Activated CD8-positive, alpha-beta memory T cell treated with anti-CD3 and anti-CD28 coated beads, Interleukin-2, amount 50 U/mL, for 4 hours (primary cell): ENCODE measurements at regions not wholly inside any gene's neighbourhood (a gene's known extent, or its start where the extent isn't known, plus 50 kb on each side); places are given as distances from the start of the nearest gene placed in this dataset.
"Not testable (repeated sequence)": the region's sequence is repeated elsewhere in the genome, so short reads cannot be mapped to it uniquely, and the experiment has no call there.

ENCODE experiments used
- DNase-seq: peaks from one replicate; pipeline ENCODE4 v3.0.0-alpha.2; 2020

GRCh38 chr4:29052266-29052665 lies 1667.9 kb upstream of the PCDH7 start:
- DNase-seq, result no peak

- DNase-seq, result no peak
These were observed 1661.6 kb upstream of the PCDH7 start for GRCh38 chr4:29058531-29058930.

- DNase-seq, result no peak
These were observed 1653.3 kb upstream of the PCDH7 start for GRCh38 chr4:29066861-29067260.

- no peak for DNase-seq
These were observed 1646.6 kb upstream of the PCDH7 start for GRCh38 chr4:29073571-29073970.

- DNase-seq, result no peak
These were observed 1644.8 kb upstream of the PCDH7 start for GRCh38 chr4:29075366-29075765.

- DNase-seq, result no peak
These were observed 1640.9 kb upstream of the PCDH7 start for GRCh38 chr4:29079260-29079659.

- DNase-seq, result no peak
These were observed 1638.8 kb upstream of the PCDH7 start for GRCh38 chr4:29081234-29081955.

GRCh38 chr4:29082684-29083083 lies 1637.5 kb upstream of the PCDH7 start:
- DNase-seq, result no peak

GRCh38 chr4:29085748-29086147 lies 1634.4 kb upstream of the PCDH7 start:
- no peak for DNase-seq

GRCh38 chr4:29104694-29105093 lies 1615.5 kb upstream of the PCDH7 start:
- no peak for DNase-seq

GRCh38 chr4:29113960-29114359 lies 1606.2 kb upstream of the PCDH7 start:
- DNase-seq, result no peak

GRCh38 chr4:29117231-29117722 lies 1602.9 kb upstream of the PCDH7 start:
- not testable (repeated sequence) for DNase-seq

GRCh38 chr4:29121586-29121985 lies 1598.6 kb upstream of the PCDH7 start:
- DNase-seq, result no peak

GRCh38 chr4:29128810-29129209 lies 1591.4 kb upstream of the PCDH7 start:
- DNase-seq, result no peak

- DNase-seq, result no peak
These were observed 1588.9 kb upstream of the PCDH7 start for GRCh38 chr4:29131304-29131703.

- DNase-seq, result no peak
These were observed 1577.5 kb upstream of the PCDH7 start for GRCh38 chr4:29142708-29143107.

GRCh38 chr4:29151584-29151983 lies 1568.6 kb upstream of the PCDH7 start:
- no peak for DNase-seq

GRCh38 chr4:29153642-29154041 lies 1566.5 kb upstream of the PCDH7 start:
- no peak for DNase-seq

GRCh38 chr4:29175291-29175690 lies 1544.9 kb upstream of the PCDH7 start:
- no peak for DNase-seq

- DNase-seq, result no peak
These were observed 1521.1 kb upstream of the PCDH7 start for GRCh38 chr4:29199025-29199424.

GRCh38 chr4:29199485-29199884 lies 1520.7 kb upstream of the PCDH7 start:
- no peak for DNase-seq

GRCh38 chr4:29213020-29213419 lies 1507.1 kb upstream of the PCDH7 start:
- no peak for DNase-seq

GRCh38 chr4:29220761-29221160 lies 1499.4 kb upstream of the PCDH7 start:
- no peak for DNase-seq

GRCh38 chr4:29224911-29225310 lies 1495.3 kb upstream of the PCDH7 start:
- DNase-seq, result no peak

- DNase-seq, result no peak
These were observed 1479.5 kb upstream of the PCDH7 start for GRCh38 chr4:29240641-29241040.
